Retinal pigment epithelial cell (primary cell): ENCODE measurements at regions not wholly inside any gene's neighbourhood (a gene's known extent, or its start where the extent isn't known, plus 50 kb on each side); places are given as distances from the start of the nearest gene placed in this dataset.

Source experiments
- DNase-seq: peaks from one replicate; pipeline ENCODE4 v3.0.0-alpha.2; 2010; ENCODE audit warnings: low read depth
- H3K4me3 ChIP-seq: 2 replicates; pipeline ENCODE4 v1.5.1; 2011; ENCODE audit warnings: mild to moderate bottlenecking, low read length, control low read depth, moderate library complexity
- TF ChIP-seq, protein P1 (sequence below): conservative IDR thresholded peaks from 2 replicates; pipeline ENCODE4 v1.5.1; 2011; ENCODE audit warnings: low read depth, low read length, control low read depth, inconsistent platforms

DNA sequence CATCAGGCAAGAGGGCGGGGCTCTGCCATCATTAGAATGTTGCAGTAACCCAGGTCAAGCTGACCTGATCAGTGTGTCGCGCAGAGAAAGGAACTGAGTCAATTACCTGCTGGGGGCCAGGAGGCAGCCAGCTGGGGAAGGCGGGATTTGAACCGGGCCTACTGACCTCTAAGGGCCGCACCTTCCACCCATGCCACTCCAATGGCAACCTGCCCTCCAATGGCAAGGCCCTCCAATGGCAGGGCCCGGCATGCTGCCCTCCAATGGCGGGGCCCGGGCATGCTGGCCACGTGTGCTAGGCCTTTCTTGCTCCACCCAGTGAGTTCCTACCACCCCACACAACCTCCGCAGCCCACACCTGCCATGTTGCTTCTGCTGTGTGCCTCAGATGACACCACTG, 407.6 kb downstream of the CTTN start:
- no peak overlapping the region for H3K4me3 ChIP-seq
- TF ChIP-seq, protein P1, sequence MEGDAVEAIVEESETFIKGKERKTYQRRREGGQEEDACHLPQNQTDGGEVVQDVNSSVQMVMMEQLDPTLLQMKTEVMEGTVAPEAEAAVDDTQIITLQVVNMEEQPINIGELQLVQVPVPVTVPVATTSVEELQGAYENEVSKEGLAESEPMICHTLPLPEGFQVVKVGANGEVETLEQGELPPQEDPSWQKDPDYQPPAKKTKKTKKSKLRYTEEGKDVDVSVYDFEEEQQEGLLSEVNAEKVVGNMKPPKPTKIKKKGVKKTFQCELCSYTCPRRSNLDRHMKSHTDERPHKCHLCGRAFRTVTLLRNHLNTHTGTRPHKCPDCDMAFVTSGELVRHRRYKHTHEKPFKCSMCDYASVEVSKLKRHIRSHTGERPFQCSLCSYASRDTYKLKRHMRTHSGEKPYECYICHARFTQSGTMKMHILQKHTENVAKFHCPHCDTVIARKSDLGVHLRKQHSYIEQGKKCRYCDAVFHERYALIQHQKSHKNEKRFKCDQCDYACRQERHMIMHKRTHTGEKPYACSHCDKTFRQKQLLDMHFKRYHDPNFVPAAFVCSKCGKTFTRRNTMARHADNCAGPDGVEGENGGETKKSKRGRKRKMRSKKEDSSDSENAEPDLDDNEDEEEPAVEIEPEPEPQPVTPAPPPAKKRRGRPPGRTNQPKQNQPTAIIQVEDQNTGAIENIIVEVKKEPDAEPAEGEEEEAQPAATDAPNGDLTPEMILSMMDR, result no peak
- DNase-seq, result no peak

DNA sequence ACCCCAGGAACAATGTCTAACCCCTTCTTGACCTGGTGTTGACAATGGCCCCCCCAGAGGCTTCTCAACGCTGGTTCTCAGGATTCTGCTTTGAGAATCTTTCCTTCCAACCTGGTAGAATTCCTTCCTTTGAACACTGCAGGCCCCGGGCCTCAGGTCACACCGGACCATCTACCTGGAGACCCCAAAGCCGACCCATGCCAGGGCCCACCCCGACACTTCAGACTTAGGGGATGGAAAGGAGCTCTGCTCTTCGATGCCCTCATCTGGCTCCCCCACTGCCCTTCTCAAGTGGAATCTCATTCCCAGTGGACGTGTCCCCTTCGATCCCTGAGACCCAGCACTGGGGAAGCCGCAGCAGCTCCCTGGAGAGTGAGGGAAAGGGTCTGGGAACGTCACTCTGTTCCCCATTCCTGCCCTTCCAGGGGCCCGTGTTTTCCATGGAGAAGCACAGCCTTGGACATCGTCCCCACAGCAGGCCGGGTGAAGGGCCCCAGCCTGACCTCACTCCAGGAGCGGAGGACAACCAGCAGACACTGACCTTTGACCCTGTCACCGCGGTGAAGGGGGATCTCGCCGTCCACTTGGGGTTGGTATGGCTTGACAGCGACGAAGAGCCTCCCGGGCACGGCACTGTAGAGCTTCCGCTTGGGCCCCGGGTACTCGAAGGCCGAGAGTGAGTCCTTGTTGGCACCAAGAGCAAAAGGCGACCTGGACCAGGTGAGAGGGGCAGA, 408.3 kb downstream of the CTTN start:
- DNase-seq, result no peak
- TF ChIP-seq, protein P1, result no peak
- no peak overlapping the region for H3K4me3 ChIP-seq

DNA sequence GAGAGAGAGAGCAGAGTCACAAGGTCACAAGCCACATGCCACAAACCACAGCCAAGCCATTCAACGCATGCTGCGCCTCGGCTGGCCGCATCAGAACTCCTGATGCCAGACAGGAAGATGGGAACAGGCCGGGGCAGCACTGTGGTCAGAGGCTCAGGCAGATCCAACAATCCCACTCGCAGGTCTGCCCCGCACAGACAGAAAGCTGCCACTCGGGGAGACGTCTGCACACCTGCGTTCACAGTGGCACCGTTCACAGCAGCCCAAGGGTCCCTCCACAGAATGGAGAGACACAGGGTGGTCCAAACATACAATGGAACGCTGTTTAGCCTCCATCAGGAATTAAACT, 408.8 kb downstream of the CTTN start:
- TF ChIP-seq, protein P1, result no peak
- DNase-seq, result no peak
- H3K4me3 ChIP-seq, result no peak overlapping the region

DNA sequence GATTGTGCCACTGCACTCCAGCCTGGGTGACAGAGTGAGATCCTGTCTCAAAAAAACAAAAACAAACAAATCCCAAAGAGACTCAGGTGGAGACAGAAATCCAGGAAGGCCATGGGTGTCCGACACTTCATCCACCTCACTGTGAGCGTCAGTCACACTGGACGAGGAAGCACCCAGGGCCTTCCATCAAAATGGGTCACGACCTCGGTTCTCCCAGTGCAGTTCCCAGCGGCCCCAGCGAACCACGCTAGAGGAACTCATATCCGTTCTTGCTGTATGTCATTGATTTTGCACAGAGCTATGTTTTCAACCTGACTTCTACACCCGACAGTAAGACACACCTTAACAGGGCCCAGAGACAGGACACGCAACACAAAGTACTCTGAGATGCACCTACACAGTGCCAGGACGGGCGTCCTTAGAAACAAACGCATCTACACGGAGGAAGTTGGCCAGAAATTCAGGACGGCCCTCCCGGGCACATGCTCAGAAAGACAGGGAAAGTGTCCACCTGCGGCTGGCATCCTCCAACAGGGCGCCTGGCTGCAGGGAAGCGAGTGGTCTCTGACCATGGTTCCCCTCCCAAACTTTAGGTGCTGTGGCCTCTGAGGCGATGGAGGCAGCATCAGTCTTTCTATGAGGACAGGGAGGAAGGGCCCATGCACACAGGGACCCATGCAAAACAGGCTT, 410.5 kb downstream of the CTTN start:
- no peak overlapping the region for H3K4me3 ChIP-seq
- no peak for DNase-seq
- TF ChIP-seq, protein P1, result no peak

DNA sequence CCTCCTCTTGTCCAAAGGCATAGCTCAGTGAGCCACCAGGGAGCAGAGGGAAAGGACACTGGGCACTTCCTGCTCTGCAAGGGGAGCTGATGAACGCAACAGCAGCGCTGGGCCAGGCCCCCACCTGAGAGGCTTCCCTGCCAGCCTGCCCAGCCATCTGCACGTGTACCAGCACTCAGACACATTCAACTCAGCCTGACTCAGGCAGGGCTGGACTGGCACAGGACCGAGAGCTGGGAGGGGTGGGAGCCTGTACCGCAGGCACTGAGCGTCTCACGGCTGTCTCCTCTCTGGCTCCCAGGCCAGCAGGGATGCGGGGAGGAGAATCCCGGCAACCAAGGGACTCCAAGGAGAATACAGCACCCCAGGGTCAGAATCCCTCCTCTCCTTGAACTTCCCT, 411.8 kb downstream of the CTTN start:
- no peak overlapping the region for H3K4me3 ChIP-seq
- TF ChIP-seq, protein P1, result no peak
- no peak for DNase-seq

DNA sequence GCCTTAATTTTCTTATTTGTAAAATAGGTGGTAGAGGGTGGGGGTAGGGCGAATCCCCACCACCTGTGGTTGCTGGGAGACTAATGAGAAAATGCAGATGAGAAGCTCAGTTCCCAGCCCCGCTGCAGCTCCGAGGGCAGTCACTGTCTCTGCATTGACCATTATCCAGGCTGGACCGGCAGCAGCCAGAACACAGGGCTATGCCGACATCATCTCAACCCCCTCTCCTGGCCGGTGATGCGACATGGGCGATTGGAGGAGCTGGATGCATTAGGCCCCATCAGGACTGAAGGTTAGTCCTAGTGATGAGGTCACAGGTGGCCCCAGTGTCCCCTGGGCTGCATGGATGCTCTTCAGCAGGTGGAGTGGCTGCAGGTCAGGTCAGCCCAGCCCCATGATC, 412.4 kb downstream of the CTTN start:
- DNase-seq, result no peak
- TF ChIP-seq, protein P1, result no peak
- H3K4me3 ChIP-seq, result no peak overlapping the region

DNA sequence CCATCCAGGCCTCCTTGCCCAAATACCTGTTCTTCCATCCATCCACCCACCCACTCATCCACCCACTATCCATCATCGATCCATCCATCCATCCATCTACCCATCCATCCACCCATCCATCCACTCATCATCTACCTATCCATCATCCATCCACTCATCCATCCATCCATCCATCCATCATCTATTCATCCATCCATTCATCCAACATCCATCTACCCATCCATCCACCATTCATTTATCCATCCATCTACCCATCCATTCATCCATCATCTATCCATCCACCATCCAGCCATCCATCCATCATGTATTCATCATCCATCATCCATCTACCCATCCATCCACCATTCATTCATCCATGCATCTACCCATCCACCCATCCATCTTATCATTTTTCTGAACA, 413.2 kb downstream of the CTTN start:
- no peak overlapping the region for H3K4me3 ChIP-seq
- DNase-seq, result no peak
- TF ChIP-seq, protein P1, result no peak
